ENCODE measurements at regions not wholly inside any gene's neighbourhood (a gene's known extent, or its start where the extent isn't known, plus 50 kb on each side); places are given as distances from the start of the nearest gene placed in this dataset.

- TF ChIP-seq CTCF (IDR thresholded peaks at IDR 0.05) (no peak), POLR2A (IDR thresholded peaks at IDR 0.05) (no peak), EP300 (IDR thresholded peaks at IDR 0.05) (no peak)
These were observed 80.1 kb upstream of the SMIM21 start for GRCh38 chr18:75507636-75508035.
